A549 (cell line): ENCODE measurements at regions not wholly inside any gene's neighbourhood (a gene's known extent, or its start where the extent isn't known, plus 50 kb on each side); places are given as distances from the start of the nearest gene placed in this dataset.

ENCODE experiments used
- ATAC-seq, 2 experiments: fragments of 200-7000 bp in 1 of 2; fragments of >200 bp in 1 of 2; cut with Nextera tagmentation in 1 of 2; cut with Tn5 transposase in 1 of 2; 3 replicates each; pipeline versions ENCODE4 v1.8.0 to v1.9.1; 2018 to 2020; ENCODE audit warnings: mild to moderate bottlenecking in 1 of 2, moderate library complexity in 1 of 2
- CTCF ChIA-PET: fragments of 300-600 bp; sonication (Branson Sonifier 250); formaldehyde crosslinking; extraction: SDS; loops from one replicate; lab custom pipeline; 2021; ENCODE audit warnings: antibody characterized with exemption, inconsistent platforms; lab: Yijun Ruan, JAX
- POLR2A ChIA-PET: fragments of 350-600 bp; formaldehyde crosslinking; extraction: SDS; loops from one replicate; lab custom pipeline; 2021; ENCODE audit warnings: antibody characterized with exemption, inconsistent platforms; lab: Yijun Ruan, JAX
- DNase-seq, 2 experiments: peaks; one replicate each; pipeline versions ENCODE4 v3.0.0 to v3.0.0-alpha.2; 2011 to 2016; ENCODE audit warnings: low read depth in 1 of 2, low spot score in 1 of 2
- FAIRE-seq: peaks from 2 replicates; lab custom pipeline; 2011; peaks lifted over from hg19 to GRCh38; lab: Jason Lieb, UNC
- H3K27ac ChIP-seq, 2 experiments: fragments of >200 bp; sonication (Bioruptor Twin); formaldehyde crosslinking; 3 replicates each; pipeline ENCODE4 v1.5.1; 2016 to 2017
- H3K4me1 ChIP-seq: fragments of >200 bp; sonication (Bioruptor Twin); formaldehyde crosslinking; 3 replicates; pipeline ENCODE4 v1.6.1; 2016
- H3K4me2 ChIP-seq: fragments of >200 bp; sonication (Bioruptor Twin); formaldehyde crosslinking; 3 replicates; pipeline ENCODE4 v1.6.1; 2016
- H3K4me3 ChIP-seq: fragments of >200 bp; sonication (Bioruptor Twin); formaldehyde crosslinking; 3 replicates; pipeline ENCODE4 v1.5.1; 2016
- H3K9me3 ChIP-seq: fragments of >200 bp; sonication (Bioruptor Twin); formaldehyde crosslinking; 3 replicates; pipeline ENCODE4 v1.6.1; 2016
- CBX2 ChIP-seq: fragments of 200-600 bp; sonication (generic); IDR thresholded peaks from 2 replicates; pipeline ENCODE4 v1.6.1; 2016; ENCODE audit warnings: low read depth, mild to moderate bottlenecking, borderline replicate concordance
- CBX8 ChIP-seq: fragments of 200-600 bp; sonication (generic); IDR thresholded peaks from 2 replicates; pipeline ENCODE4 v1.6.1; 2016
- CEBPB ChIP-seq, 2 experiments: fragments of >200 bp in 1 of 2; sonication (Bioruptor Twin) in 1 of 2; formaldehyde crosslinking in 1 of 2; IDR thresholded peaks; 2 replicates each; pipeline ENCODE4 v1.6.1; 2012 to 2016
- CHD2 ChIP-seq: fragments of 150-350 bp; IDR thresholded peaks from 2 replicates; pipeline ENCODE4 v1.6.1; 2014; ENCODE audit warnings: low read length; ENCODE audit not compliant: partially characterized antibody
- CHD4 ChIP-seq: fragments of 200-600 bp; sonication (generic); IDR thresholded peaks from 2 replicates; pipeline ENCODE4 v1.6.1; 2016; ENCODE audit warnings: antibody characterized with exemption, mild to moderate bottlenecking, borderline replicate concordance
- FOSB ChIP-seq: fragments of 250-450 bp; sonication (Bioruptor Pico); IDR thresholded peaks from 2 replicates; pipeline ENCODE4 v1.5.0; 2020; ENCODE audit warnings: mild to moderate bottlenecking, moderate library complexity
- FOSL2 ChIP-seq, 2 experiments: fragments of 450-650 bp in 1 of 2; fragments of >200 bp in 1 of 2; sonication (Bioruptor Twin) in 1 of 2; formaldehyde crosslinking; IDR thresholded peaks; 2 replicates each; pipeline versions ENCODE4 v1.5.0 to v1.6.1; 2016 to 2020; ENCODE audit warnings: mild to moderate bottlenecking in 1 of 2, moderate library complexity in 1 of 2
- FOXS1 ChIP-seq: fragments of 250-450 bp; sonication (Bioruptor Pico); IDR thresholded peaks from 2 replicates; pipeline ENCODE4 v1.5.0; 2020; ENCODE audit warnings: mild to moderate bottlenecking, moderate library complexity
- GATA3 ChIP-seq: IDR thresholded peaks from 2 replicates; pipeline ENCODE4 v1.6.1; 2012; ENCODE audit warnings: borderline replicate concordance
- HDAC2 ChIP-seq: fragments of 200-600 bp; sonication (generic); IDR thresholded peaks from 2 replicates; pipeline ENCODE4 v1.6.1; 2016
- HEYL ChIP-seq: fragments of 250-450 bp; sonication (Bioruptor Pico); IDR thresholded peaks from 2 replicates; pipeline ENCODE4 v1.8.0; 2021; ENCODE audit warnings: mild to moderate bottlenecking, moderate library complexity
- HOXA7 ChIP-seq: fragments of 250-450 bp; sonication (Bioruptor Pico); IDR thresholded peaks from 2 replicates; pipeline ENCODE4 v1.5.0; 2020; ENCODE audit warnings: mild to moderate bottlenecking, moderate library complexity
- HOXB13 ChIP-seq: fragments of 250-450 bp; sonication (Bioruptor Pico); IDR thresholded peaks from 2 replicates; pipeline ENCODE4 v1.5.0; 2020; ENCODE audit warnings: low read depth, mild to moderate bottlenecking, moderate library complexity
- JUN ChIP-seq, 2 experiments: fragments of >200 bp; sonication (Bioruptor Twin); formaldehyde crosslinking; IDR thresholded peaks; 2 replicates in 1 of 2; 3 replicates in 1 of 2; pipeline ENCODE4 v1.6.1; 2016 to 2017
- JUNB ChIP-seq: fragments of >200 bp; sonication (Bioruptor Twin); formaldehyde crosslinking; IDR thresholded peaks from 2 replicates; pipeline ENCODE4 v1.6.1; 2016
- KDM1A ChIP-seq: fragments of 200-600 bp; sonication (generic); IDR thresholded peaks from 2 replicates; pipeline ENCODE4 v1.6.1; 2016; ENCODE audit warnings: low read depth, mild to moderate bottlenecking
- NR3C1 ChIP-seq: fragments of >200 bp; sonication (Bioruptor Twin); formaldehyde crosslinking; IDR thresholded peaks from 3 replicates; pipeline ENCODE4 v1.6.1; 2017
- RARB ChIP-seq: fragments of 250-450 bp; sonication (Bioruptor Pico); IDR thresholded peaks from 2 replicates; pipeline ENCODE4 v1.8.0; 2021; ENCODE audit warnings: mild to moderate bottlenecking, moderate library complexity
- RCOR1 ChIP-seq: fragments of 150-350 bp; IDR thresholded peaks from 2 replicates; pipeline ENCODE4 v1.6.1; 2014; ENCODE audit warnings: antibody characterized with exemption, low read length, low read depth
- SREBF2 ChIP-seq: fragments of 450-650 bp; IDR thresholded peaks from 2 replicates; pipeline ENCODE4 v1.6.1; 2014; ENCODE audit warnings: mild to moderate bottlenecking, moderate library complexity
- TFCP2L1 ChIP-seq: fragments of 250-450 bp; sonication (Bioruptor Pico); IDR thresholded peaks from 2 replicates; pipeline ENCODE4 v1.5.0; 2021; ENCODE audit warnings: mild to moderate bottlenecking
- TP53 ChIP-seq: fragments of 250-450 bp; sonication (Bioruptor Pico); IDR thresholded peaks from 2 replicates; pipeline ENCODE4 v1.5.0; 2021; ENCODE audit warnings: mild to moderate bottlenecking, moderate library complexity
- ZFP36 ChIP-seq: fragments of 450-650 bp; IDR thresholded peaks from 2 replicates; pipeline ENCODE4 v1.6.1; 2014; ENCODE audit warnings: borderline replicate concordance; ENCODE audit not compliant: partially characterized antibody
- ZNF302 ChIP-seq: fragments of 250-450 bp; sonication (Bioruptor Pico); IDR thresholded peaks from 2 replicates; pipeline ENCODE4 v1.9.0; 2021; ENCODE audit warnings: inconsistent platforms, mild to moderate bottlenecking, moderate library complexity
- ZSCAN20 ChIP-seq: fragments of 250-450 bp; sonication (Bioruptor Pico); IDR thresholded peaks from 2 replicates; pipeline ENCODE4 v1.8.0; 2022; ENCODE audit warnings: mild to moderate bottlenecking, moderate library complexity
- WGBS: methylation state at CpG from one replicate; pipeline ENCODE4 v1.1.6; 2017; ENCODE audit errors: missing lambda C conversion rate; 5-methylcytosine and 5-hydroxymethylcytosine counted together
- TF ChIP-seq, protein P1 (sequence below): IDR thresholded peaks from 2 replicates; pipeline ENCODE4 v1.6.1; 2012; ENCODE audit warnings: low read depth, borderline replicate concordance
- TF ChIP-seq, protein P2 (sequence below): fragments of 450-650 bp; IDR thresholded peaks from 2 replicates; pipeline ENCODE4 v1.6.1; 2014; ENCODE audit warnings: antibody characterized with exemption
- TF ChIP-seq, protein P3 (sequence below): fragments of 250-450 bp; sonication (Bioruptor Pico); IDR thresholded peaks from 2 replicates; pipeline ENCODE4 v1.5.0; 2021; ENCODE audit warnings: mild to moderate bottlenecking, moderate library complexity, borderline replicate concordance

DNA sequence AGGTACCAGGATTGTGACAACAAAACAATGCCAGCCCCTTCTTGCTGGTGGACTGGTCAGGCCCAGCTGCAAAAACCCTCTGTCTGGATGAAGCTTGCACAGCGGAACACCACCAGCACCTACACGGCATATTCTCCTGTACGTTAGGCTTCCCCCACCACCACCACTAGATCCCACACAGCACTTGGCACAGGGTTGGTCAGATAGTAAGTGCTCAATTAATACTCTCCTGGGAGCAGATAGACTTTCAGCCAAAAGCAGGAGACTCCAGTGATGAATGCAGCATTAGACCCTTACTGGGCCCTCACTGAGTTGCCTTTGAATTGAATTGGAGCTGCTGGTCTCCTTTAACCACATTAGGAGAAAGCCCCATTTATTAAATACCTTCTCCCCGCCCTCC, 97.9 kb downstream of the CPN2 start:
- no peak overlapping the region for H3K4me3 ChIP-seq
- ATAC-seq (no peak), DNase-seq (no peak), FAIRE-seq (no peak)
- no peak overlapping the region for H3K4me2 ChIP-seq
- no peaks in the 10 kb centered on the region for H3K4me1 ChIP-seq
- POLR2A ChIA-PET, result no interaction called here
- CTCF ChIA-PET, result interaction anchor here (0.8 kb wide), 1 partner anchor 62 kb away, joined by 3 read pairs; no protein-coding TSS in a partner anchor
- H3K27ac ChIP-seq, result no peak overlapping the region
- H3K9me3 ChIP-seq, result peaks cover 4% of the 10 kb centered on the region; the same call in 1 of the 3 replicates
- no peak for TF ChIP-seq SREBF2
- TF ChIP-seq GATA3, result no peak
- no peak for TF ChIP-seq CBX8
- TF ChIP-seq JUNB, result no peak
- no peak for TF ChIP-seq CHD4
- no peak for TF ChIP-seq FOSL2 (IDR thresholded peaks at IDR 0.05)
- TF ChIP-seq FOSL2 (CRISPR knock-in tag; IDR thresholded peaks at IDR 0.05), result no peak
- no peak for TF ChIP-seq ZFP36
- TF ChIP-seq RARB (CRISPR knock-in tag), result no peak
- TF ChIP-seq, protein P1, sequence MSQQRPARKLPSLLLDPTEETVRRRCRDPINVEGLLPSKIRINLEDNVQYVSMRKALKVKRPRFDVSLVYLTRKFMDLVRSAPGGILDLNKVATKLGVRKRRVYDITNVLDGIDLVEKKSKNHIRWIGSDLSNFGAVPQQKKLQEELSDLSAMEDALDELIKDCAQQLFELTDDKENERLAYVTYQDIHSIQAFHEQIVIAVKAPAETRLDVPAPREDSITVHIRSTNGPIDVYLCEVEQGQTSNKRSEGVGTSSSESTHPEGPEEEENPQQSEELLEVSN, result no peak
- TF ChIP-seq KDM1A, result no peak
- no peak for TF ChIP-seq HOXB13 (CRISPR knock-in tag)
- no peak for TF ChIP-seq FOSB (CRISPR knock-in tag)
- no peak for TF ChIP-seq TFCP2L1 (CRISPR knock-in tag)
- TF ChIP-seq CBX2, result no peak
- TF ChIP-seq HOXA7 (CRISPR knock-in tag), result no peak
- TF ChIP-seq NR3C1, result no peak
- 63% methylated on average over 4 of the region's 4 CpGs for WGBS

DNA sequence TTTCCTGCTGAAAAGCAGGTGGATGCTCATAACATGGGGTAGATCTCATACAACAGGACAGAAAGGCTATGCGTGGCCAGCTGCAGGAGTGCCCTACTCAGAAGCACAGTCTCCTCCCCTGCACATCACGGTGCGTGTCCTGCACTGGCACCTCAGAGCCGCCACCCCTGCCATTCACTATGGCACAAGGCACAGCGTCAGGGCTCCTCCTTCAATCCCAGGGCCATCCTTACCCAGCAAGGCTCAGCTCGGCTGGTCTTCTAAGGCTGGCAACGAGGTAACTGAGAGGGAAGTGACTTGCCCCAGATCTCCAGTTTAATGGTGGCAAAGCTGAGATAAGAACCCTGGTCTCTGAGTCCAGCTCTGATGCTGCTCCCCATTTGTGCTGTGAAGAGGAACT, 97.1 kb downstream of the CPN2 start:
- ChIA-PET POLR2A (no interaction called here), CTCF (interaction anchor here (0.7 to 0.8 kb wide), 2 partner anchors 61 to 63 kb away, joined by 3 read pairs; no protein-coding TSS in a partner anchor)
- DNase-seq, result no peak
- TF ChIP-seq FOSB (CRISPR knock-in tag) (no peak), RCOR1 (no peak), CHD4 (no peak), GATA3 (no peak), CEBPB (IDR thresholded peaks at IDR 0.05) (no peak), ZNF302 (CRISPR knock-in tag) (no peak), JUN (IDR thresholded peaks at IDR 0.05) (no peak), JUNB (no peak), HDAC2 (no peak), RARB (CRISPR knock-in tag) (no peak), HEYL (CRISPR knock-in tag) (no peak), ZSCAN20 (CRISPR knock-in tag) (no peak), HOXA7 (CRISPR knock-in tag) (no peak), CHD2 (no peak), FOXS1 (CRISPR knock-in tag) (no peak), TP53 (CRISPR knock-in tag) (no peak)
- TF ChIP-seq, protein P2, sequence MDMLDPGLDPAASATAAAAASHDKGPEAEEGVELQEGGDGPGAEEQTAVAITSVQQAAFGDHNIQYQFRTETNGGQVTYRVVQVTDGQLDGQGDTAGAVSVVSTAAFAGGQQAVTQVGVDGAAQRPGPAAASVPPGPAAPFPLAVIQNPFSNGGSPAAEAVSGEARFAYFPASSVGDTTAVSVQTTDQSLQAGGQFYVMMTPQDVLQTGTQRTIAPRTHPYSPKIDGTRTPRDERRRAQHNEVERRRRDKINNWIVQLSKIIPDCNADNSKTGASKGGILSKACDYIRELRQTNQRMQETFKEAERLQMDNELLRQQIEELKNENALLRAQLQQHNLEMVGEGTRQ, result no peak
- TF ChIP-seq, protein P3, sequence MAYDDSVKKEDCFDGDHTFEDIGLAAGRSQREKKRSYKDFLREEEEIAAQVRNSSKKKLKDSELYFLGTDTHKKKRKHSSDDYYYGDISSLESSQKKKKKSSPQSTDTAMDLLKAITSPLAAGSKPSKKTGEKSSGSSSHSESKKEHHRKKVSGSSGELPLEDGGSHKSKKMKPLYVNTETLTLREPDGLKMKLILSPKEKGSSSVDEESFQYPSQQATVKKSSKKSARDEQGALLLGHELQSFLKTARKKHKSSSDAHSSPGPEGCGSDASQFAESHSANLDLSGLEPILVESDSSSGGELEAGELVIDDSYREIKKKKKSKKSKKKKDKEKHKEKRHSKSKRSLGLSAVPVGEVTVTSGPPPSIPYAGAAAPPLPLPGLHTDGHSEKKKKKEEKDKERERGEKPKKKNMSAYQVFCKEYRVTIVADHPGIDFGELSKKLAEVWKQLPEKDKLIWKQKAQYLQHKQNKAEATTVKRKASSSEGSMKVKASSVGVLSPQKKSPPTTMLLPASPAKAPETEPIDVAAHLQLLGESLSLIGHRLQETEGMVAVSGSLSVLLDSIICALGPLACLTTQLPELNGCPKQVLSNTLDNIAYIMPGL, result no peak
- H3K4me2 ChIP-seq, result no peak overlapping the region
- FAIRE-seq, result no peak
- H3K4me1 ChIP-seq, result no peaks in the 10 kb centered on the region
- H3K27ac ChIP-seq, result no peak overlapping the region
- H3K9me3 ChIP-seq, result peaks cover 7% of the 10 kb centered on the region; the same call in 1 of the 3 replicates
- no peak overlapping the region for H3K4me3 ChIP-seq
- 74% methylated on average over 7 of the region's 7 CpGs for WGBS
- no peak for ATAC-seq
